Astrocyte (in vitro differentiated cells and primary cell): ENCODE measurements at regions not wholly inside any gene's neighbourhood (a gene's known extent, or its start where the extent isn't known, plus 50 kb on each side); places are given as distances from the start of the nearest gene placed in this dataset.

Experiments
- DNase-seq: peaks from one replicate; pipeline ENCODE4 v3.0.0-alpha.2; 2010; ENCODE audit warnings: low read depth
- FAIRE-seq: peaks from 2 replicates; lab custom pipeline; 2011; peaks lifted over from hg19 to GRCh38; lab: Jason Lieb, UNC
- H2AFZ ChIP-seq: 2 replicates; pipeline ENCODE4 v1.6.0; 2012; ENCODE audit warnings: low read depth, low read length, inconsistent platforms
- H3K27ac ChIP-seq: 2 replicates; pipeline ENCODE4 v1.5.1; 2011; ENCODE audit warnings: low read depth, low read length, inconsistent platforms
- H3K27me3 ChIP-seq: 2 replicates; pipeline ENCODE4 v1.6.0; 2011; ENCODE audit warnings: low read length, inconsistent platforms; ENCODE audit not compliant: insufficient read depth
- H3K36me3 ChIP-seq: 2 replicates; pipeline ENCODE4 v1.5.1; 2011; ENCODE audit warnings: low read length, inconsistent platforms; ENCODE audit not compliant: insufficient read depth
- H3K4me1 ChIP-seq: 2 replicates; pipeline ENCODE4 v1.5.1; 2011; ENCODE audit warnings: low read length, inconsistent platforms; ENCODE audit not compliant: insufficient read depth
- H3K4me2 ChIP-seq: 2 replicates; pipeline ENCODE4 v1.6.0; 2012; ENCODE audit warnings: low read length, inconsistent platforms
- H3K4me3 ChIP-seq: 2 replicates; pipeline ENCODE4 v1.5.1; 2011; ENCODE audit warnings: low read depth, mild to moderate bottlenecking, low read length, inconsistent platforms; ENCODE audit not compliant: insufficient read depth
- H3K79me2 ChIP-seq: 2 replicates; pipeline ENCODE4 v1.6.0; 2012; ENCODE audit warnings: mild to moderate bottlenecking, low read length, inconsistent platforms; ENCODE audit not compliant: insufficient read depth
- H3K9ac ChIP-seq: 2 replicates; pipeline ENCODE4 v1.6.0; 2012; ENCODE audit warnings: mild to moderate bottlenecking, low read length, inconsistent platforms
- H3K9me3 ChIP-seq: 2 replicates; pipeline ENCODE4 v1.5.1; 2012; ENCODE audit warnings: low read depth, mild to moderate bottlenecking, low read length, inconsistent platforms; ENCODE audit not compliant: insufficient read depth
- H4K20me1 ChIP-seq: 2 replicates; pipeline ENCODE4 v1.6.0; 2012; ENCODE audit warnings: low read length, inconsistent platforms; ENCODE audit not compliant: insufficient read depth
- H3K27ac Mint-ChIP-seq: one replicate; pipeline ENCODE4 v1.8.0; 2021; ENCODE audit warnings: mild to moderate bottlenecking, mixed read lengths; ENCODE audit not compliant: unreplicated experiment
- H3K27me3 Mint-ChIP-seq: one replicate; pipeline ENCODE4 v1.8.0; 2021; ENCODE audit warnings: low read depth, mixed read lengths; ENCODE audit not compliant: unreplicated experiment
- H3K36me3 Mint-ChIP-seq: one replicate; pipeline ENCODE4 v1.8.0; 2021; ENCODE audit warnings: low read depth, mixed read lengths; ENCODE audit not compliant: unreplicated experiment
- H3K4me1 Mint-ChIP-seq: one replicate; pipeline ENCODE4 v1.8.0; 2021; ENCODE audit warnings: low read depth, mixed read lengths; ENCODE audit not compliant: unreplicated experiment
- H3K4me3 Mint-ChIP-seq: one replicate; pipeline ENCODE4 v1.8.0; 2021; ENCODE audit warnings: mild to moderate bottlenecking, moderate library complexity, mixed read lengths; ENCODE audit not compliant: unreplicated experiment
- H3K9me3 Mint-ChIP-seq: one replicate; pipeline ENCODE4 v1.8.0; 2021; ENCODE audit warnings: mild to moderate bottlenecking, mixed read lengths; ENCODE audit not compliant: unreplicated experiment
- CTCF ChIP-seq: IDR thresholded peaks from 2 replicates; pipeline ENCODE4 v1.5.1; 2011; ENCODE audit warnings: low read depth, mild to moderate bottlenecking, inconsistent platforms, low read length, moderate library complexity; ENCODE audit not compliant: insufficient read depth
- EZH2 ChIP-seq: IDR thresholded peaks from 2 replicates; pipeline ENCODE4 v1.6.1; 2012; ENCODE audit warnings: mild to moderate bottlenecking, low read length, inconsistent platforms; ENCODE audit not compliant: insufficient read depth

- no peak overlapping the region for H3K4me3 ChIP-seq
- TF ChIP-seq EZH2: no peak
- no peak for TF ChIP-seq CTCF
- no peak overlapping the region for H3K9ac ChIP-seq
- no peaks in the 10 kb centered on the region for H3K79me2 ChIP-seq
- no peaks in the 10 kb centered on the region for H3K9me3 ChIP-seq
- peaks cover 24% of the 10 kb centered on the region for H3K27me3 Mint-ChIP-seq
- no peak overlapping the region for H2AFZ ChIP-seq
- H3K4me1 Mint-ChIP-seq: no peaks in the 10 kb centered on the region
- DNase-seq: no peak
- no peak overlapping the region for H3K4me3 Mint-ChIP-seq
- no peak overlapping the region for H3K4me2 ChIP-seq
- H3K36me3 Mint-ChIP-seq: no peaks in the 10 kb centered on the region
- no peaks in the 10 kb centered on the region for H3K36me3 ChIP-seq
- no peaks in the 10 kb centered on the region for H4K20me1 ChIP-seq
- H3K9me3 Mint-ChIP-seq: peaks cover 4% of the 10 kb centered on the region
- H3K27me3 ChIP-seq: peaks cover 4% of the 10 kb centered on the region
- no peak for FAIRE-seq
- H3K27ac Mint-ChIP-seq: peak overlapping the region; percentile 12
- H3K27ac ChIP-seq: no peak overlapping the region
- H3K4me1 ChIP-seq: no peaks in the 10 kb centered on the region
Measured at GRCh38 chr2:11103984-11104793, 51.1 kb upstream of the SLC66A3 start.

- no peak overlapping the region for H2AFZ ChIP-seq
- H3K27me3 ChIP-seq: peaks cover 3% of the 10 kb centered on the region
- no peaks in the 10 kb centered on the region for H3K4me1 ChIP-seq
- H3K4me2 ChIP-seq: no peak overlapping the region
- no peaks in the 10 kb centered on the region for H3K9me3 ChIP-seq
- no peaks in the 10 kb centered on the region for H3K36me3 ChIP-seq
- no peak overlapping the region for H3K4me3 ChIP-seq
- no peak for FAIRE-seq
- Mint-ChIP-seq H3K4me3 (no peak overlapping the region), H3K27ac (no peak overlapping the region), H3K9me3 (peaks cover 4% of the 10 kb centered on the region), H3K36me3 (no peaks in the 10 kb centered on the region), H3K27me3 (peaks cover 24% of the 10 kb centered on the region), H3K4me1 (no peaks in the 10 kb centered on the region)
- H4K20me1 ChIP-seq: no peaks in the 10 kb centered on the region
- TF ChIP-seq CTCF (no peak), EZH2 (no peak)
- no peak for DNase-seq
- H3K9ac ChIP-seq: no peak overlapping the region
- no peaks in the 10 kb centered on the region for H3K79me2 ChIP-seq
- H3K27ac ChIP-seq: no peak overlapping the region
Measured at GRCh38 chr2:11104794-11105660, 50.2 kb upstream of the SLC66A3 start.
